IMR-90 (cell line): ENCODE measurements at regions not wholly inside any gene's neighbourhood (a gene's known extent, or its start where the extent isn't known, plus 50 kb on each side); places are given as distances from the start of the nearest gene placed in this dataset.

Source experiments
- ATAC-seq: fragments of 200-7000 bp; cut with Tn5 transposase; 2 replicates; pipeline ENCODE4 v1.9.1; 2020; ENCODE audit warnings: low read depth, mild to moderate bottlenecking, moderate library complexity
- BruUV-seq: library from RNA; stranded (reverse); fragments of 400-500 nt; replicated peaks from 2 replicates; lab custom pipeline; 2021; lab: Mats Ljungman, UMichigan
- CTCF ChIA-PET: fragments of 300-600 bp; formaldehyde crosslinking; extraction: SDS; loops from one replicate; lab custom pipeline; 2021; ENCODE audit warnings: antibody characterized with exemption; lab: Yijun Ruan, JAX
- POLR2A ChIA-PET: fragments of 300-600 bp; sonication (Branson Sonifier 250); formaldehyde crosslinking; loops from one replicate; lab custom pipeline; 2022; ENCODE audit warnings: antibody characterized with exemption; ENCODE audit not compliant: unreplicated experiment; lab: Charles Lee
- DNase-seq: peaks from one replicate; pipeline ENCODE4 v3.0.0; 2013
- H2AFZ ChIP-seq: replicated peaks from 2 replicates; pipeline ENCODE3; 2013; ENCODE audit warnings: low read length, mild to moderate bottlenecking; ENCODE audit not compliant: poor library complexity
- H2AK5ac ChIP-seq: 2 replicates; pipeline ENCODE4 v1.6.1; 2013; ENCODE audit warnings: low read depth, low read length, inconsistent platforms
- H2AK9ac ChIP-seq: replicated peaks from 2 replicates; pipeline ENCODE3; 2013; ENCODE audit warnings: mild to moderate bottlenecking, low read depth, low read length, moderate library complexity; ENCODE audit not compliant: poor library complexity
- H2BK120ac ChIP-seq: 2 replicates; pipeline ENCODE4 v1.6.1; 2013; ENCODE audit warnings: low read depth, low read length, inconsistent platforms
- H2BK15ac ChIP-seq: 3 replicates; pipeline ENCODE4 v1.6.1; 2013; ENCODE audit warnings: low read depth, low read length, inconsistent platforms
- H2BK20ac ChIP-seq: 2 replicates; pipeline ENCODE4 v1.6.1; 2013; ENCODE audit warnings: low read depth, mild to moderate bottlenecking, inconsistent platforms, low read length, moderate library complexity
- H2BK5ac ChIP-seq: 2 replicates; pipeline ENCODE4 v1.6.1; 2013; ENCODE audit warnings: mild to moderate bottlenecking, low read depth, low read length, inconsistent platforms; ENCODE audit not compliant: poor library complexity, severe bottlenecking
- H3K14ac ChIP-seq: replicated peaks from 2 replicates; pipeline ENCODE4 v1.6.1; 2013; ENCODE audit warnings: low read depth, low read length, inconsistent platforms
- H3K18ac ChIP-seq: 2 replicates; pipeline ENCODE4 v1.6.1; 2013; ENCODE audit warnings: low read depth, low read length, control low read depth
- H3K23ac ChIP-seq: 2 replicates; pipeline ENCODE4 v1.6.1; 2013; ENCODE audit warnings: low read depth, low read length, inconsistent platforms
- H3K27ac ChIP-seq: 2 replicates; pipeline ENCODE4 v1.5.1; 2013; ENCODE audit warnings: mild to moderate bottlenecking, control low read depth, low read length; ENCODE audit not compliant: insufficient read depth
- H3K27me3 ChIP-seq: 2 replicates; pipeline ENCODE4 v1.6.1; 2013; ENCODE audit warnings: low read length; ENCODE audit not compliant: control insufficient read depth, insufficient read depth
- H3K36me3 ChIP-seq: 2 replicates; pipeline ENCODE4 v1.6.1; 2013; ENCODE audit warnings: low read length, mixed read lengths; ENCODE audit not compliant: control insufficient read depth, insufficient read depth
- H3K4ac ChIP-seq: 2 replicates; pipeline ENCODE4 v1.6.1; 2013; ENCODE audit warnings: low read depth, low read length, inconsistent platforms
- H3K4me1 ChIP-seq: 2 replicates; pipeline ENCODE4 v1.6.1; 2013; ENCODE audit warnings: low read length, mixed read lengths; ENCODE audit not compliant: control insufficient read depth, insufficient read depth
- H3K4me2 ChIP-seq: 2 replicates; pipeline ENCODE4 v1.6.1; 2013; ENCODE audit warnings: low read depth, mild to moderate bottlenecking, control low read depth, low read length, moderate library complexity
- H3K4me3 ChIP-seq: 2 replicates; pipeline ENCODE4 v1.5.1; 2013; ENCODE audit warnings: low read depth, mild to moderate bottlenecking, control low read depth, low read length, moderate library complexity; ENCODE audit not compliant: insufficient read depth
- H3K56ac ChIP-seq: 2 replicates; pipeline ENCODE4 v1.6.1; 2013; ENCODE audit warnings: low read length, inconsistent platforms; ENCODE audit not compliant: insufficient read depth; ENCODE audit errors: extremely low read depth
- H3K79me1 ChIP-seq, 2 experiments: 2 replicates each; pipeline ENCODE4 v1.6.1; 2013; ENCODE audit warnings: low read length in 2 of 2, inconsistent platforms in 1 of 2, low read depth in 1 of 2
- H3K9ac ChIP-seq: 2 replicates; pipeline ENCODE4 v1.6.1; 2013; ENCODE audit warnings: low read depth, low read length, control low read depth
- H3K9me1 ChIP-seq: 2 replicates; pipeline ENCODE4 v1.6.1; 2013; ENCODE audit warnings: low read length, inconsistent platforms; ENCODE audit not compliant: insufficient read depth
- H3K9me3 ChIP-seq: 2 replicates; pipeline ENCODE4 v1.6.1; 2013; ENCODE audit warnings: low read length; ENCODE audit not compliant: control insufficient read depth, insufficient read depth
- H4K20me1 ChIP-seq: 2 replicates; pipeline ENCODE4 v1.6.1; 2013; ENCODE audit warnings: low read length, inconsistent platforms; ENCODE audit not compliant: insufficient read depth
- H4K5ac ChIP-seq: 2 replicates; pipeline ENCODE4 v1.6.1; 2013; ENCODE audit warnings: mild to moderate bottlenecking, low read depth, low read length, control low read depth
- H4K8ac ChIP-seq, 2 experiments: 2 replicates each; pipeline ENCODE4 v1.6.1; 2013; ENCODE audit warnings: low read depth in 2 of 2, low read length in 2 of 2, control low read depth in 1 of 2, inconsistent platforms in 1 of 2
- H4K91ac ChIP-seq: 2 replicates; pipeline ENCODE4 v1.6.1; 2013; ENCODE audit warnings: low read depth, low read length, inconsistent platforms; ENCODE audit not compliant: insufficient read depth
- FOS ChIP-seq: fragments of 150-350 bp; IDR thresholded peaks from 2 replicates; pipeline ENCODE4 v1.6.1; 2016; ENCODE audit warnings: low read depth, low read length
- MAFK ChIP-seq: IDR thresholded peaks from 2 replicates; pipeline ENCODE4 v1.6.1; 2012; ENCODE audit warnings: low read depth, low read length, improper control_type of control experiment
- NFE2L2 ChIP-seq: fragments of 150-350 bp; IDR thresholded peaks from 2 replicates; pipeline ENCODE4 v1.6.1; 2016; ENCODE audit warnings: low read depth, mild to moderate bottlenecking, low read length
- POLR2A ChIP-seq: IDR thresholded peaks from 2 replicates; pipeline ENCODE4 v1.6.1; 2012; ENCODE audit warnings: mild to moderate bottlenecking, low read depth, low read length
- RAD21 ChIP-seq: IDR thresholded peaks from 2 replicates; pipeline ENCODE4 v1.6.1; 2012; ENCODE audit warnings: low read length, improper control_type of control experiment
- SMC3 ChIP-seq: fragments of 150-350 bp; IDR thresholded peaks from 2 replicates; pipeline ENCODE4 v1.6.1; 2016; ENCODE audit warnings: low read depth, mild to moderate bottlenecking, antibody characterized with exemption, low read length, moderate library complexity
- WGBS, 2 experiments: methylation state at CpG; one replicate each; pipeline versions ENCODE4 v1.1.5 to v1.1.7; 2013; ENCODE audit warnings: missing lambda C conversion rate in 2 of 2; ENCODE audit not compliant: insufficient read length in 1 of 2; ENCODE audit errors: extremely low coverage in 2 of 2; 5-methylcytosine and 5-hydroxymethylcytosine counted together
- dilution Hi-C: fragments of 300-500 bp; cut with HindIII; formaldehyde crosslinking; loops from one replicate; pipeline ENCODE4 v1.14.3; 2018; ENCODE audit warnings: low sequenced_read_pairs; ENCODE audit not compliant: unreplicated experiment
- in situ Hi-C: fragments of 300-500 bp; cut with MboI; formaldehyde crosslinking; loops from 3 replicates; pipeline ENCODE4 v1.14.3; 2019; ENCODE audit warnings: low sequenced_read_pairs, inconsistent platforms, mixed read lengths
- intact Hi-C: fragments of 100-400 bp; cut with micrococcal nuclease; formaldehyde crosslinking; loops from 2 replicates; pipeline ENCODE4 v1.10.0; 2022

DNA sequence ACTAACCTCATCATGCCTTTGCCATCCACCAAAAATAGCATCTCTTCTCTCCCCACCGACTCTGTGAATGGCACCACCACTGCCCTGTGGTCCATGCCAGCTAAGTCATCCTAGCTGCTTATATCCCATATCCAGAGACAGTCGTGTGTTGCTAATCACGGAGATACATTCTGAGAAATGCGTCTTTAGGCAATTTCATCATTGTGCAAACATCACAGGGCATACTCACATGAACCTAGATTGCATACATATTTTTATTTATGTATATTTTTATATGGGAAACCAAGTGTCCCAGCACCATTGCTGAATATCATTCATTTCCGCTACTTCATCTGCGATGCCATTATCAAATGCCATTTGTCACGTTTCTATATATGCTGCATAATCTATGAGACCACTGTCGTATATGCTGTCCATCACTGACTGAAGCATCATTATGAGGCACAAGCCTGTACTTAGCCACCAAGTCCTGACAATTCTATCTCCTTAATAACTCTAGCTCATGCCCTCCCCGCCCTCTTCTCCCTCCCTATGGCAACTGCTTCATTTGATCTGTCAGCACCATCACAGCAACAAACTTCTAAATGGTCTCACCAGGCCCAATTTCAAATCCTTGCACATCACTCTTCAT lies 104.2 kb downstream of the HSPH1 start:
- Histone ChIP-seq H3K4me1 (peaks cover 1% of the 10 kb centered on the region; the same call in 1 of the 2 replicates), H3K4ac (no peak overlapping the region), H3K9ac (no peak overlapping the region), H2BK120ac (no peak overlapping the region), H3K18ac (no peak overlapping the region), H2AK9ac (no peak overlapping the region), H4K5ac (no peak overlapping the region), H4K8ac (no peak overlapping the region), H3K14ac (no peak overlapping the region), H3K9me1 (no peaks in the 10 kb centered on the region), H2AFZ (no peak overlapping the region), H4K91ac (no peak overlapping the region), H3K4me3 (no peak overlapping the region), H2AK5ac (no peak overlapping the region), H3K56ac (no peak overlapping the region), H3K36me3 (no peaks in the 10 kb centered on the region), H3K9me3 (no peaks in the 10 kb centered on the region), H3K23ac (no peak overlapping the region), H3K27ac (no peak overlapping the region), H3K4me2 (no peak overlapping the region), H2BK20ac (no peak overlapping the region), H3K79me1 (no peaks in the 10 kb centered on the region), H4K20me1 (no peaks in the 10 kb centered on the region), H2BK15ac (no peak overlapping the region), H2BK5ac (no peak overlapping the region), H3K27me3 (peaks cover 6% of the 10 kb centered on the region)
- intact Hi-C loops (no loop called here), dilution Hi-C loops (no loop called here), in situ Hi-C loops (no loop called here)
- DNase-seq (no peak), ATAC-seq (no peak)
- WGBS, 2 experiments = 95% methylated on average over 5 of the region's 9 CpGs; no CpG with 5 or more reads in 1 of the 2 experiments
- TF ChIP-seq RAD21 (no peak), POLR2A (no peak), MAFK (no peak), NFE2L2 (no peak), FOS (no peak), SMC3 (no peak)
- CTCF ChIA-PET = no interaction called here
- POLR2A ChIA-PET = no interaction called here
- BruUV-seq = no TSS peak
